ENCODE measurements at regions not wholly inside any gene's neighbourhood (a gene's known extent, or its start where the extent isn't known, plus 50 kb on each side); places are given as distances from the start of the nearest gene placed in this dataset.
"Not testable (repeated sequence)": the region's sequence is repeated elsewhere in the genome, so short reads cannot be mapped to it uniquely, and the experiment has no call there.

- H3K4me1 ChIP-seq (ENCODE audit: control insufficient read depth in 3 of 3, insufficient read depth in 2 of 3, low read depth in 1 of 3, low read length in 2 of 3), result no peaks in the 10 kb centered on the region
- WGBS, 3 donors, result 77 to 90% (median 87%) methylated on average over 9 of the region's 9 CpGs
- no peaks in the 10 kb centered on the region for H3K27me3 ChIP-seq (ENCODE audit: control insufficient read depth in 3 of 3, insufficient read depth in 3 of 3, low read length in 3 of 3)
- no peaks in the 10 kb centered on the region for H3K9me3 ChIP-seq (ENCODE audit: control insufficient read depth in 2 of 2, insufficient read depth in 1 of 2, low read depth in 1 of 2, low read length in 1 of 2)
- no peak overlapping the region for H3K27ac ChIP-seq (ENCODE audit: low read depth in 1 of 3, low read length in 2 of 3)
- H3K36me3 ChIP-seq (ENCODE audit: control insufficient read depth in 3 of 3, insufficient read depth in 2 of 3, low read depth in 1 of 3, low read length in 3 of 3), result no peaks in the 10 kb centered on the region
- no peak overlapping the region for H3K4me3 ChIP-seq (ENCODE audit: low read depth in 1 of 3, low read length in 3 of 3)
- DNase-seq, result no peak
- FAIRE-seq, result no peak
Measured at GRCh38 chr15:31615643-31616415, 289.2 kb downstream of the KLF13 start.

DNA sequence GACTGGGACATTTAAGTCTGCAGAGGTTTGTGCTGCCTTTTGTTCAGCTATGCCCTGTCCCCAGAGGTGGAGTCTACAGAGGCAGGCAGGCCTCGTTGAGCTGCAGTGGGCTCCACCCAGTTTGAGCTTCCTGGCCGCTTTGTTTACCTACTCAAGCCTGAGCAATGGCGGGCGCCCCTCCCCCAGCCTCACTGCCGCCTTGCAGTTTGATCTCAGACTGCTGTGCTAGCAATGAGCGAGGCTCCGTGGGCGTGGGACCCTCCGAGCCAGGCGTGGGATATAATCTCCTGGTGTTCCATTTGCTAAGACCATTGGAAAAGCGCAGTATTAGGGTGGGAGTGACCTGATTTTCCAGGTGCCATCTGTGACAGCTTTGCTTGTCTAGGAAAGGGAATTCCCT lies 296.7 kb downstream of the KLF13 start:
- H3K4me1 ChIP-seq (ENCODE audit: control insufficient read depth in 3 of 3, insufficient read depth in 2 of 3, low read depth in 1 of 3, low read length in 2 of 3); H3K36me3 ChIP-seq (ENCODE audit: control insufficient read depth in 3 of 3, insufficient read depth in 2 of 3, low read depth in 1 of 3, low read length in 3 of 3); DNase-seq; H3K27me3 ChIP-seq (ENCODE audit: control insufficient read depth in 3 of 3, insufficient read depth in 3 of 3, low read length in 3 of 3); H3K27ac ChIP-seq (ENCODE audit: low read depth in 1 of 3, low read length in 2 of 3); H3K4me3 ChIP-seq (ENCODE audit: low read depth in 1 of 3, low read length in 3 of 3); H3K9me3 ChIP-seq (ENCODE audit: control insufficient read depth in 2 of 2, insufficient read depth in 1 of 2, low read depth in 1 of 2, low read length in 1 of 2); FAIRE-seq: not testable (repeated sequence)
- 71 to 83% (median 81%) methylated on average over 10 to 11 of the region's 11 CpGs for WGBS, 3 donors

GRCh38 chr15:31624115-31624514 lies 297.5 kb downstream of the KLF13 start:
- not testable (repeated sequence) for H3K9me3 ChIP-seq (ENCODE audit: control insufficient read depth in 2 of 2, insufficient read depth in 1 of 2, low read depth in 1 of 2, low read length in 1 of 2); DNase-seq; H3K36me3 ChIP-seq (ENCODE audit: control insufficient read depth in 3 of 3, insufficient read depth in 2 of 3, low read depth in 1 of 3, low read length in 3 of 3); H3K4me3 ChIP-seq (ENCODE audit: low read depth in 1 of 3, low read length in 3 of 3); H3K27ac ChIP-seq (ENCODE audit: low read depth in 1 of 3, low read length in 2 of 3); H3K27me3 ChIP-seq (ENCODE audit: control insufficient read depth in 3 of 3, insufficient read depth in 3 of 3, low read length in 3 of 3); H3K4me1 ChIP-seq (ENCODE audit: control insufficient read depth in 3 of 3, insufficient read depth in 2 of 3, low read depth in 1 of 3, low read length in 2 of 3); FAIRE-seq
- 75 to 86% (median 78%) methylated on average over 1 of the region's 1 CpG for WGBS, 3 donors

- peak; percentile 5 to 39 for DNase-seq
- not testable (repeated sequence) for H3K27ac ChIP-seq (ENCODE audit: low read depth in 1 of 3, low read length in 2 of 3); FAIRE-seq; H3K27me3 ChIP-seq (ENCODE audit: control insufficient read depth in 3 of 3, insufficient read depth in 3 of 3, low read length in 3 of 3); H3K4me1 ChIP-seq (ENCODE audit: control insufficient read depth in 3 of 3, insufficient read depth in 2 of 3, low read depth in 1 of 3, low read length in 2 of 3); H3K9me3 ChIP-seq (ENCODE audit: control insufficient read depth in 2 of 2, insufficient read depth in 1 of 2, low read depth in 1 of 2, low read length in 1 of 2); H3K36me3 ChIP-seq (ENCODE audit: control insufficient read depth in 3 of 3, insufficient read depth in 2 of 3, low read depth in 1 of 3, low read length in 3 of 3); H3K4me3 ChIP-seq (ENCODE audit: low read depth in 1 of 3, low read length in 3 of 3)
- 11 to 51% (median 23%) methylated on average over 6 of the region's 6 CpGs for WGBS, 3 donors
Measured at GRCh38 chr15:31635715-31636114, 309.1 kb downstream of the KLF13 start.

- WGBS, 3 donors, result 50 to 68% (median 59%) methylated on average over 1 of the region's 1 CpG
- not testable (repeated sequence) for H3K27ac ChIP-seq (ENCODE audit: low read depth in 1 of 3, low read length in 2 of 3); H3K9me3 ChIP-seq (ENCODE audit: control insufficient read depth in 2 of 2, insufficient read depth in 1 of 2, low read depth in 1 of 2, low read length in 1 of 2); H3K36me3 ChIP-seq (ENCODE audit: control insufficient read depth in 3 of 3, insufficient read depth in 2 of 3, low read depth in 1 of 3, low read length in 3 of 3); FAIRE-seq; H3K4me1 ChIP-seq (ENCODE audit: control insufficient read depth in 3 of 3, insufficient read depth in 2 of 3, low read depth in 1 of 3, low read length in 2 of 3); H3K27me3 ChIP-seq (ENCODE audit: control insufficient read depth in 3 of 3, insufficient read depth in 3 of 3, low read length in 3 of 3); DNase-seq; H3K4me3 ChIP-seq (ENCODE audit: low read depth in 1 of 3, low read length in 3 of 3)
Measured at GRCh38 chr15:31636911-31637310, 310.3 kb downstream of the KLF13 start.

- H3K4me3 ChIP-seq (ENCODE audit: low read depth in 1 of 3, low read length in 3 of 3); H3K27me3 ChIP-seq (ENCODE audit: control insufficient read depth in 3 of 3, insufficient read depth in 3 of 3, low read length in 3 of 3); DNase-seq; H3K4me1 ChIP-seq (ENCODE audit: control insufficient read depth in 3 of 3, insufficient read depth in 2 of 3, low read depth in 1 of 3, low read length in 2 of 3); H3K9me3 ChIP-seq (ENCODE audit: control insufficient read depth in 2 of 2, insufficient read depth in 1 of 2, low read depth in 1 of 2, low read length in 1 of 2); H3K27ac ChIP-seq (ENCODE audit: low read depth in 1 of 3, low read length in 2 of 3); H3K36me3 ChIP-seq (ENCODE audit: control insufficient read depth in 3 of 3, insufficient read depth in 2 of 3, low read depth in 1 of 3, low read length in 3 of 3); FAIRE-seq: not testable (repeated sequence)
- 34 to 54% (median 43%) methylated on average over 2 to 5 of the region's 5 CpGs for WGBS, 3 donors
Measured at GRCh38 chr15:31643955-31644354, 317.3 kb downstream of the KLF13 start.

GRCh38 chr15:31644761-31645160 lies 318.1 kb downstream of the KLF13 start:
- H3K36me3 ChIP-seq (ENCODE audit: control insufficient read depth in 3 of 3, insufficient read depth in 2 of 3, low read depth in 1 of 3, low read length in 3 of 3); H3K4me1 ChIP-seq (ENCODE audit: control insufficient read depth in 3 of 3, insufficient read depth in 2 of 3, low read depth in 1 of 3, low read length in 2 of 3); H3K4me3 ChIP-seq (ENCODE audit: low read depth in 1 of 3, low read length in 3 of 3); H3K27ac ChIP-seq (ENCODE audit: low read depth in 1 of 3, low read length in 2 of 3); FAIRE-seq; H3K9me3 ChIP-seq (ENCODE audit: control insufficient read depth in 2 of 2, insufficient read depth in 1 of 2, low read depth in 1 of 2, low read length in 1 of 2); H3K27me3 ChIP-seq (ENCODE audit: control insufficient read depth in 3 of 3, insufficient read depth in 3 of 3, low read length in 3 of 3); DNase-seq: not testable (repeated sequence)
- WGBS, 3 donors, result 47 to 73% (median 66%) methylated on average over 3 of the region's 3 CpGs

DNA sequence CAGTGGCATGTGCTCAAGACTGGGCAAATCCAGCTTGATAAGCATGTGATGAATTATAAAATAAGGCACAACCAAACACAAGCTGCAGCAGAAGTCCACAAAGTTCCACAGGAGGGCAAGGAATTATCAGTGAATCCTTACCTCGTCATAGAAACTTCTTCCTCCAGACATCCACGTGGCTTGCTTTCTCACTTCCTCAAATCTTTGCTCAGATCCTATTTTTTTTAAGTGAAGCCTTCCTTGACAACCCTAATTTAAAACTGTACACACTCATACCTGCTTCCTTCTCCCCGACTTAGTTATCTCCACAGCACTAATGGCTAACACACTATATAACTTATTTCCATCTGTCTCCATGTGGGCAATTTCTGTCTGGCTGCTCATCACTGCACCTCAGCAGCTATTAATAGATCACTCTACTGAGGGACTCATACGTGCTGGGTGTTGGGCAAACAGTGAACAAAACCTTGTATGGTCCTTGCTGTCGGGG lies 320.7 kb downstream of the KLF13 start:
- not testable (repeated sequence) for DNase-seq; H3K4me3 ChIP-seq (ENCODE audit: low read depth in 1 of 3, low read length in 3 of 3); H3K36me3 ChIP-seq (ENCODE audit: control insufficient read depth in 3 of 3, insufficient read depth in 2 of 3, low read depth in 1 of 3, low read length in 3 of 3); H3K4me1 ChIP-seq (ENCODE audit: control insufficient read depth in 3 of 3, insufficient read depth in 2 of 3, low read depth in 1 of 3, low read length in 2 of 3); H3K27ac ChIP-seq (ENCODE audit: low read depth in 1 of 3, low read length in 2 of 3); FAIRE-seq; H3K9me3 ChIP-seq (ENCODE audit: control insufficient read depth in 2 of 2, insufficient read depth in 1 of 2, low read depth in 1 of 2, low read length in 1 of 2); H3K27me3 ChIP-seq (ENCODE audit: control insufficient read depth in 3 of 3, insufficient read depth in 3 of 3, low read length in 3 of 3)
- WGBS, 3 donors, result 46 to 49% (median 46%) methylated on average over 4 of the region's 5 CpGs

- H3K27ac ChIP-seq (ENCODE audit: low read depth in 1 of 3, low read length in 2 of 3); H3K36me3 ChIP-seq (ENCODE audit: control insufficient read depth in 3 of 3, insufficient read depth in 2 of 3, low read depth in 1 of 3, low read length in 3 of 3); H3K4me3 ChIP-seq (ENCODE audit: low read depth in 1 of 3, low read length in 3 of 3); DNase-seq; H3K9me3 ChIP-seq (ENCODE audit: control insufficient read depth in 2 of 2, insufficient read depth in 1 of 2, low read depth in 1 of 2, low read length in 1 of 2); FAIRE-seq; H3K27me3 ChIP-seq (ENCODE audit: control insufficient read depth in 3 of 3, insufficient read depth in 3 of 3, low read length in 3 of 3); H3K4me1 ChIP-seq (ENCODE audit: control insufficient read depth in 3 of 3, insufficient read depth in 2 of 3, low read depth in 1 of 3, low read length in 2 of 3): not testable (repeated sequence)
- 78 to 87% (median 86%) methylated on average over 5 to 7 of the region's 7 CpGs for WGBS, 3 donors
Measured at GRCh38 chr15:31649634-31650033, 323.0 kb downstream of the KLF13 start.

Measured in small intestine (tissue), 7 donors.